ENCODE measurements at regions not wholly inside any gene's neighbourhood (a gene's known extent, or its start where the extent isn't known, plus 50 kb on each side); places are given as distances from the start of the nearest gene placed in this dataset.

DNA sequence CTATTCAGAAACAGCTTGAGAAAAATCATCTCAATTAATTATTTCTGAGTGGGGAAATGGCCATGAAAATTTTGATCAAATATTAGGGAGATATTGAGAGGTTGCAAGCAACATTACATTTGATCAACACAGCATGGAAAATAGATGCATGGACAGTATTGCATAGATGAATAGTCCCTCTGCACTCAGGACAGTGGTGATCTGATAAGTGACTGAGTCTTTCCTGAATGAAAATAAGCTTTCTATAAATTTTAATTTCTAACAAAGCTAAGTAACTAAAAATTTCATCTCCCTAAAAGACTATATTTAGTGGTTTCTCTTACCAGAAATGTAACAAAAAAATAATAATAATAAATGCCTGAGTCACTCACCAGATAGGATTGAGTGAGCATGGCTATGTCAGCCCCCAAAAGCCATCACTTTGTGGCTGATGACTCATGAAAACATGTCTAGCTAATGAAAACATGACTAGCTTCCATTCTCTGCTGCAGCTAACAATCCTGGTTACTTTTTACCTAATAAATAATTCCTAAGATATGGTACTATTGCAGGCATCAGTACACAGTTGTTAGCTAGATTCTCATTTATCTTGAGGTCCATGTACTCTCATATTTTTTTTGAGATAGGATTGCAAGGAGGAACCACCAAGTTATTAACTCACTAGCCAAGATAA, 1294.8 kb upstream of the ACO1 start:
- H2BK5ac ChIP-seq (ENCODE audit: low read depth, low read length, poor library complexity, severe bottlenecking): no peak overlapping the region
- H2BK15ac ChIP-seq (ENCODE audit: low read depth, poor library complexity, severe bottlenecking): no peak overlapping the region
- no peak overlapping the region for H3K4ac ChIP-seq (ENCODE audit: low read depth in 1 of 2, low read length in 2 of 2)
- no peak overlapping the region for H3K18ac ChIP-seq (ENCODE audit: low read depth in 1 of 2, low read length in 2 of 2)
- no peaks in the 10 kb centered on the region for H3K4me1 ChIP-seq (ENCODE audit: control insufficient read depth, insufficient read depth, low read depth, low read length)
- no peak overlapping the region for H3K14ac ChIP-seq (ENCODE audit: low read length in 2 of 2)
- H3K36me3 ChIP-seq (ENCODE audit: control insufficient read depth in 1 of 2, insufficient read depth in 2 of 2, low read depth in 1 of 2, low read length in 2 of 2): no peaks in the 10 kb centered on the region
- no peaks in the 10 kb centered on the region for H3K9me3 ChIP-seq (ENCODE audit: control insufficient read depth, low read length)
- H3K4me3 ChIP-seq (ENCODE audit: insufficient read depth in 1 of 2, low read depth in 1 of 2, low read length in 2 of 2): no peak overlapping the region
- no peak overlapping the region for H4K8ac ChIP-seq (ENCODE audit: low read length)
- H2AFZ ChIP-seq (ENCODE audit: low read depth, low read length): no peak overlapping the region
- no peaks in the 10 kb centered on the region for H3K27me3 ChIP-seq (ENCODE audit: control insufficient read depth in 1 of 2, insufficient read depth in 1 of 2, low read length in 2 of 2)
- peak; percentile 51 for DNase-seq
- no peak overlapping the region for H3K23ac ChIP-seq (ENCODE audit: low read length in 2 of 2)
- H2AK5ac ChIP-seq (ENCODE audit: low read length, severe bottlenecking): no peak overlapping the region
- no peak overlapping the region for H4K91ac ChIP-seq (ENCODE audit: low read length)
- H3K4me2 ChIP-seq (ENCODE audit: low read length, poor library complexity, severe bottlenecking): no peak overlapping the region
- no peak overlapping the region for H2BK120ac ChIP-seq (ENCODE audit: low read depth, low read length)
- H3K27ac ChIP-seq (ENCODE audit: low read length, poor library complexity, severe bottlenecking): peak overlapping the region; percentile 83
- H3K79me1 ChIP-seq (replicated peaks; ENCODE audit: low read length, poor library complexity, severe bottlenecking): no peaks in the 10 kb centered on the region
- H3K9ac ChIP-seq (ENCODE audit: low read length): no peak overlapping the region
- H2BK12ac ChIP-seq (ENCODE audit: low read length in 2 of 2): no peak overlapping the region

DNA sequence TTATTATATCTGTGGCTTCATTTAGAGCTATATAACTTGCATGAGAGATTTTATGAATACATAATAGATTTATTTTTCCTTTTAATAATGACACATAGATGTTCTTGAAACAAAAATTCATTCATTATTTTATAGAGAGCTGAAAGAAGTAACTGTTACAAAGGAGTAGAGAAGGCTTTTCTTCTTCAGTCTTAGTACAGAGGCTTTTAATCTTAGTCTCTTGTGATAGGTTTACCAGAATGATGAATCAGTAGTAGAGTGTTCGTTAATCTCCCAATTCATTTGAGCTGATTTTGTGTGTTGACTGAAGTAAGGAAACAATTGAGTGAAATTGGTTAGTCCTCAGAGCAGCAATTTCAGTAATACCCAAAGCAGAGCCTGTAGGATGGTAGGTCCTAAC, 1284.1 kb upstream of the ACO1 start:
- Histone ChIP-seq H3K4me1 (ENCODE audit: control insufficient read depth, insufficient read depth, low read depth, low read length) (no peaks in the 10 kb centered on the region), H3K4ac (ENCODE audit: low read depth in 1 of 2, low read length in 2 of 2) (no peak overlapping the region), H2AK5ac (ENCODE audit: low read length, severe bottlenecking) (no peak overlapping the region), H3K79me1 (replicated peaks; ENCODE audit: low read length, poor library complexity, severe bottlenecking) (no peaks in the 10 kb centered on the region), H2AFZ (ENCODE audit: low read depth, low read length) (no peak overlapping the region), H3K4me3 (ENCODE audit: insufficient read depth in 1 of 2, low read depth in 1 of 2, low read length in 2 of 2) (no peak overlapping the region), H2BK120ac (ENCODE audit: low read depth, low read length) (no peak overlapping the region), H3K14ac (ENCODE audit: low read length in 2 of 2) (no peak overlapping the region), H3K18ac (ENCODE audit: low read depth in 1 of 2, low read length in 2 of 2) (no peak overlapping the region), H3K27ac (ENCODE audit: low read length, poor library complexity, severe bottlenecking) (no peak overlapping the region), H2BK12ac (ENCODE audit: low read length in 2 of 2) (no peak overlapping the region), H3K9me3 (ENCODE audit: control insufficient read depth, low read length) (no peaks in the 10 kb centered on the region), H4K91ac (ENCODE audit: low read length) (no peak overlapping the region), H2BK5ac (ENCODE audit: low read depth, low read length, poor library complexity, severe bottlenecking) (no peak overlapping the region), H3K9ac (ENCODE audit: low read length) (no peak overlapping the region), H3K4me2 (ENCODE audit: low read length, poor library complexity, severe bottlenecking) (no peak overlapping the region), H3K23ac (ENCODE audit: low read length in 2 of 2) (no peak overlapping the region), H2BK15ac (ENCODE audit: low read depth, poor library complexity, severe bottlenecking) (no peak overlapping the region), H4K8ac (ENCODE audit: low read length) (no peak overlapping the region), H3K27me3 (ENCODE audit: control insufficient read depth in 1 of 2, insufficient read depth in 1 of 2, low read length in 2 of 2) (no peaks in the 10 kb centered on the region), H3K36me3 (ENCODE audit: control insufficient read depth in 1 of 2, insufficient read depth in 2 of 2, low read depth in 1 of 2, low read length in 2 of 2) (no peaks in the 10 kb centered on the region)
- no peak for DNase-seq
- WGBS: 80% methylated on average over 1 of the region's 1 CpG

DNA sequence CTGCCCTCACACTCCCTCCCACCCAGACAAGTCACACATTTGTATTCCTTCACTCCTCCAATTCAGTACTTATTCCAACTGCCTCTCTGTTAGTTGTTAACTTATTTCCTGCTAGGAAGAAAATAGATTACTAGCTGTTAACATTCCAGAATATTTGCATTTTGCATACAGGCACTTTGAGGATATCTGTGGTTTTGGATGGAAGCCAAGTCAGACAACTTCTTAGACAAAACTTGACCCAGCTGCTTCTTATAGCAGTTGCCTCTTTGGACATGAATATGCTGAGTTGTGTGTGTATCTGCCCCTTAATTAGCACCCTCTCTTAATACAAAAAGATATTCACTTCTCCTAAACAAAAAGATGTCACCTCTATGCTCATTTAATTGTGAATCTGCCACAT, 1280.6 kb upstream of the ACO1 start:
- H3K36me3 ChIP-seq (ENCODE audit: control insufficient read depth in 1 of 2, insufficient read depth in 2 of 2, low read depth in 1 of 2, low read length in 2 of 2): no peaks in the 10 kb centered on the region
- H3K79me1 ChIP-seq (replicated peaks; ENCODE audit: low read length, poor library complexity, severe bottlenecking): no peaks in the 10 kb centered on the region
- no peak overlapping the region for H3K14ac ChIP-seq (ENCODE audit: low read length in 2 of 2)

DNA sequence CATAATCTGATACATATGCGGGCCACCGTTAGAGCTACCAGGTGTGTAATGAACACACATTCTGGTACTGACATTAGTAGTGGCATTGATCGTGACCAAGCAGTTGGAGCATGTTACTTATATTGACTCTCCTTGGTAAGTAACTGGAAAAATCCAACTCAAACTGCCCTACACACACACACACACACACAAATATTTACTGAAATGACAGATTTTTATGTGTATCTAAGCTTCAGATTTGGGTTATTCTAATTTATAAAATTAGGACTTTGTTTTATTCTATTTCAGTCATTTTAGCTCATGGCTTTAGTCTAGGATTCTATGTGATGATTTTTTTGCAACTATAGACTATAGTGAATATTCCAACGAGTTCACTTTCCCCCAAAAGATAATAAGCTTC, 1280.2 kb upstream of the ACO1 start:
- Histone ChIP-seq H3K23ac (ENCODE audit: low read length in 2 of 2) (no peak overlapping the region), H3K27me3 (ENCODE audit: control insufficient read depth in 1 of 2, insufficient read depth in 1 of 2, low read length in 2 of 2) (no peaks in the 10 kb centered on the region), H2BK120ac (ENCODE audit: low read depth, low read length) (no peak overlapping the region), H2AFZ (ENCODE audit: low read depth, low read length) (no peak overlapping the region), H4K8ac (ENCODE audit: low read length) (no peak overlapping the region), H3K27ac (ENCODE audit: low read length, poor library complexity, severe bottlenecking) (peak overlapping the region; percentile 68), H2BK15ac (ENCODE audit: low read depth, poor library complexity, severe bottlenecking) (no peak overlapping the region), H3K36me3 (ENCODE audit: control insufficient read depth in 1 of 2, insufficient read depth in 2 of 2, low read depth in 1 of 2, low read length in 2 of 2) (no peaks in the 10 kb centered on the region), H2BK5ac (ENCODE audit: low read depth, low read length, poor library complexity, severe bottlenecking) (no peak overlapping the region), H3K9ac (ENCODE audit: low read length) (no peak overlapping the region), H3K79me1 (replicated peaks; ENCODE audit: low read length, poor library complexity, severe bottlenecking) (no peaks in the 10 kb centered on the region), H2AK5ac (ENCODE audit: low read length, severe bottlenecking) (no peak overlapping the region), H2BK12ac (ENCODE audit: low read length in 2 of 2) (no peak overlapping the region), H3K9me3 (ENCODE audit: control insufficient read depth, low read length) (no peaks in the 10 kb centered on the region), H4K91ac (ENCODE audit: low read length) (no peak overlapping the region), H3K4me3 (ENCODE audit: insufficient read depth in 1 of 2, low read depth in 1 of 2, low read length in 2 of 2) (no peak overlapping the region), H3K4me2 (ENCODE audit: low read length, poor library complexity, severe bottlenecking) (no peak overlapping the region), H3K4ac (ENCODE audit: low read depth in 1 of 2, low read length in 2 of 2) (no peak overlapping the region), H3K18ac (ENCODE audit: low read depth in 1 of 2, low read length in 2 of 2) (no peak overlapping the region), H3K4me1 (ENCODE audit: control insufficient read depth, insufficient read depth, low read depth, low read length) (no peaks in the 10 kb centered on the region), H3K14ac (ENCODE audit: low read length in 2 of 2) (no peak overlapping the region)
- DNase-seq: no peak
- 50% methylated on average over 2 of the region's 4 CpGs for WGBS

More for the DNA sequence above, 1280.6 kb upstream of the ACO1 start:
- Histone ChIP-seq H2AFZ (ENCODE audit: low read depth, low read length) (no peak overlapping the region), H3K9ac (ENCODE audit: low read length) (no peak overlapping the region), H3K27me3 (ENCODE audit: control insufficient read depth in 1 of 2, insufficient read depth in 1 of 2, low read length in 2 of 2) (no peaks in the 10 kb centered on the region), H3K4me2 (ENCODE audit: low read length, poor library complexity, severe bottlenecking) (no peak overlapping the region), H4K8ac (ENCODE audit: low read length) (no peak overlapping the region), H2BK12ac (ENCODE audit: low read length in 2 of 2) (no peak overlapping the region), H2AK5ac (ENCODE audit: low read length, severe bottlenecking) (no peak overlapping the region), H3K4me1 (ENCODE audit: control insufficient read depth, insufficient read depth, low read depth, low read length) (no peaks in the 10 kb centered on the region), H2BK120ac (ENCODE audit: low read depth, low read length) (no peak overlapping the region), H3K23ac (ENCODE audit: low read length in 2 of 2) (no peak overlapping the region), H3K4ac (ENCODE audit: low read depth in 1 of 2, low read length in 2 of 2) (no peak overlapping the region), H3K27ac (ENCODE audit: low read length, poor library complexity, severe bottlenecking) (peak overlapping the region; percentile 68), H2BK15ac (ENCODE audit: low read depth, poor library complexity, severe bottlenecking) (no peak overlapping the region), H2BK5ac (ENCODE audit: low read depth, low read length, poor library complexity, severe bottlenecking) (no peak overlapping the region), H4K91ac (ENCODE audit: low read length) (no peak overlapping the region), H3K4me3 (ENCODE audit: insufficient read depth in 1 of 2, low read depth in 1 of 2, low read length in 2 of 2) (no peak overlapping the region), H3K18ac (ENCODE audit: low read depth in 1 of 2, low read length in 2 of 2) (no peak overlapping the region), H3K9me3 (ENCODE audit: control insufficient read depth, low read length) (no peaks in the 10 kb centered on the region)
- DNase-seq: peak; percentile 30
